BE2C (cell line): ENCODE measurements at regions not wholly inside any gene's neighbourhood (a gene's known extent, or its start where the extent isn't known, plus 50 kb on each side); places are given as distances from the start of the nearest gene placed in this dataset.

Experiments used
- DNase-seq: peaks from one replicate; pipeline ENCODE4 v3.0.0-alpha.2; 2020
- H3K27me3 ChIP-seq: fragments of 250-450 bp; sonication (Bioruptor Pico); 2 replicates; pipeline ENCODE4 v1.5.1; 2020; ENCODE audit warnings: mild to moderate bottlenecking
- H3K36me3 ChIP-seq: fragments of 250-450 bp; sonication (Bioruptor Pico); 2 replicates; pipeline ENCODE4 v1.5.1; 2020; ENCODE audit warnings: mild to moderate bottlenecking
- H3K4me1 ChIP-seq: fragments of 250-450 bp; sonication (Bioruptor Pico); 2 replicates; pipeline ENCODE4 v1.5.1; 2020
- H3K4me3 ChIP-seq: 2 replicates; pipeline ENCODE4 v1.5.1; 2011; ENCODE audit warnings: low read depth, low read length
- H3K9me3 ChIP-seq: fragments of 250-450 bp; sonication (Bioruptor Pico); 2 replicates; pipeline ENCODE4 v1.5.1; 2020
- TF ChIP-seq, protein P1 (sequence below): IDR thresholded peaks from 2 replicates; pipeline ENCODE4 v1.5.1; 2012; ENCODE audit warnings: mild to moderate bottlenecking, low read depth, low read length

DNA sequence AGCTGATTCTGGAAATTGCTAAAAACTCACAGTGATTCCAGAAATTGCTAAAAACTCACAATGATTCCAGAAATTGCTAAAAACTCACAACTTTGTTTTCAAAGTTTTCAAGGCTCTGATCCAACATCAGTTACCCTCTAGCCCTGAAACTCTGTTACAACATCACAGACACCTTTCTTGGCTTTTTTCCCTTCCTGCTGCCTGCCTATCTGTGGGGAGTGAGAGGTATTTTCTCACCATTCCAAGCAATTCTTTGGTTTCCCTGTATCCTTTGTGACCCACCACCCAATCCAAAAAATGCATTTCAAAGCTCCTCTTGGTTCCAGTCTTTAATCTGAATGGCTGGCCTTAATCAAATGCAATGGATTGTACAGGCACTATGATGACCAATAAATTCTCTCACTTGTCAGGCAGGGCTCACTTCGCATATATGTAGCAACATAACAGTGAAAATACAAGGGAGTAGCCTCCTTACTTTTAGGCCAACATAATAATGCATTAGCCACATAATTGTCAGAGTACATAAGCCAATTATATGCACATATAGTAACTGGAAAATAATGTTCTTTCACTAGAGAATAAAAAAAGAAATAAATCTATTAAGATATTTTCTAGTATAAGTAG lies 1139.0 kb downstream of the ROBO2 start:
- H3K27me3 ChIP-seq = no peaks in the 10 kb centered on the region
- no peak overlapping the region for H3K4me3 ChIP-seq
- H3K9me3 ChIP-seq = no peaks in the 10 kb centered on the region
- H3K4me1 ChIP-seq = no peaks in the 10 kb centered on the region
- TF ChIP-seq, protein P1, sequence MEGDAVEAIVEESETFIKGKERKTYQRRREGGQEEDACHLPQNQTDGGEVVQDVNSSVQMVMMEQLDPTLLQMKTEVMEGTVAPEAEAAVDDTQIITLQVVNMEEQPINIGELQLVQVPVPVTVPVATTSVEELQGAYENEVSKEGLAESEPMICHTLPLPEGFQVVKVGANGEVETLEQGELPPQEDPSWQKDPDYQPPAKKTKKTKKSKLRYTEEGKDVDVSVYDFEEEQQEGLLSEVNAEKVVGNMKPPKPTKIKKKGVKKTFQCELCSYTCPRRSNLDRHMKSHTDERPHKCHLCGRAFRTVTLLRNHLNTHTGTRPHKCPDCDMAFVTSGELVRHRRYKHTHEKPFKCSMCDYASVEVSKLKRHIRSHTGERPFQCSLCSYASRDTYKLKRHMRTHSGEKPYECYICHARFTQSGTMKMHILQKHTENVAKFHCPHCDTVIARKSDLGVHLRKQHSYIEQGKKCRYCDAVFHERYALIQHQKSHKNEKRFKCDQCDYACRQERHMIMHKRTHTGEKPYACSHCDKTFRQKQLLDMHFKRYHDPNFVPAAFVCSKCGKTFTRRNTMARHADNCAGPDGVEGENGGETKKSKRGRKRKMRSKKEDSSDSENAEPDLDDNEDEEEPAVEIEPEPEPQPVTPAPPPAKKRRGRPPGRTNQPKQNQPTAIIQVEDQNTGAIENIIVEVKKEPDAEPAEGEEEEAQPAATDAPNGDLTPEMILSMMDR = no peak
- H3K36me3 ChIP-seq = no peaks in the 10 kb centered on the region
- DNase-seq = no peak

DNA sequence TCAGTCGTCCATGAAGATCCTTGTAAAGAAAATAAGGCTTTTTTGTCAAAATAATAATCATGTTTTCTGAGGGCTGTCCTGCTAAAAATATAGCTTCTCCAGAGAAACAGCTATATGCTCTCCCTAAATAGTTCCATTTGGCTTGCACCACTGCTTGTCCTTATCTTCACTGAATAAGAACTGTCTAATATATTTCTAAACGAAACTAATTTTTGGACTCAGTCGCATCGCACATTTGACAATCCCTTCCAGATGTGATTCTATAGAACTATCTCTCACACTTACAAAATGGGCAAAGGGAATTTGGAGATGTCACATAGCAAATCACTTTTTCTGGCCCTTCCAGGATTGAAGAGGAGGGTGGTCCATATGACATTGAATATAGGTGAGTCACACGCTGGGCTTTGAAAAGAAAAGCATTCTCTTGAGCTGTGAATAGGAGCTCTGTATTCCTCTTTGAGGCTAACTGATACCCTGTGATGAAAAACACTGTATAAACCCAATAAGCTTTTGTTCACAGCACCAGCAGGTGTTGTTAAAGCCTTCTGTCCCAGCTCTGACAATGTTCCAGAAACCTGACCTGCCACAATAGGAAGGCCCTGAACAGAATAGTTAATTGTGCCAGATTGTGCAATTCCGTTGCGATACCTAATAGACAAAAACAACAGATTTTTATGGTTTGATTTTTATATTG lies 1144.2 kb downstream of the ROBO2 start:
- Histone ChIP-seq H3K36me3 (no peaks in the 10 kb centered on the region), H3K4me1 (peaks cover 3% of the 10 kb centered on the region), H3K9me3 (no peaks in the 10 kb centered on the region), H3K27me3 (no peaks in the 10 kb centered on the region), H3K4me3 (no peak overlapping the region)
- DNase-seq = no peak
- TF ChIP-seq, protein P1 = no peak

DNA sequence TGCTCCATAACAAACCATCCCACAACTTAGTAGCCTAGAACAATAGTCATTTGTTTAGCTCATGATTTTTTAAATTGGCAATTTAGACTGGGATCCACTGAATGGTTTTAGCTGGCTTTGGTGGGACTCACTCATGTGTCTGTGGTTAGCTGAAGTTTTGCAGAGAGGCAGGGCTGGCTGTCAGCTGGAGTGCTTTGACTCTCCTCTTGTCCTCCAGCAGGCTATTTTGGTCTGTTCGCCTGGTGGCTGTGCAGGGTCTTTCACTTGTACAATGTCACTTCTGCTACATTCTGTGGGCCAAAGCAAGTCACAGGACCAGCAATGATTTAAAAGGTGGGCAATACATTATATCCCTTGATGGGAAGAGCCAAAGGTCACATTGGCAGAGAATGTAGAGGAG lies 1146.5 kb downstream of the ROBO2 start:
- Histone ChIP-seq H3K27me3 (no peaks in the 10 kb centered on the region), H3K4me1 (peaks cover 3% of the 10 kb centered on the region), H3K9me3 (no peaks in the 10 kb centered on the region), H3K4me3 (no peak overlapping the region), H3K36me3 (no peaks in the 10 kb centered on the region)
- TF ChIP-seq, protein P1 = no peak; the same call in 1 of the 2 replicates
- DNase-seq = no peak

DNA sequence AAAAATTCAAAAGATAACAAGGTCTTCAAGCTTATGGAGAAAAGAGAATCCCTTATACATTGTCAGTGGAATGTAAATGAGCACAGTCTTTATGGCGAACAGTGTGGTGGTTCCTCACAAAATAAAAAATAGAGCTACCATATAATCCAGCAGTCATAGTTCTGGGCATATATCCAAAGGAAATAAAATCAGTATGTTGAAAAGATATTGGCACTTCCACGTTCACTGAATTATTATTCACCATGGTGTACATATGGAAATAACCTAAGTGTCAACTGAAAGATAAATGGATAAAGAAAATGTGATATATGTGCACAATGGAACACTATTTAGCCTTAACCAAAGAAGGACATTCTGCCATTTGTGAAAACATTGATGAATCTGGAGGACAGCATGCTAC lies 1161.2 kb downstream of the ROBO2 start:
- DNase-seq = no peak
- H3K4me3 ChIP-seq = no peak overlapping the region
- H3K27me3 ChIP-seq = no peaks in the 10 kb centered on the region
- no peaks in the 10 kb centered on the region; the same call in 1 of the 2 replicates for H3K4me1 ChIP-seq
- H3K36me3 ChIP-seq = no peaks in the 10 kb centered on the region
- TF ChIP-seq, protein P1 = no peak
- H3K9me3 ChIP-seq = no peaks in the 10 kb centered on the region

DNA sequence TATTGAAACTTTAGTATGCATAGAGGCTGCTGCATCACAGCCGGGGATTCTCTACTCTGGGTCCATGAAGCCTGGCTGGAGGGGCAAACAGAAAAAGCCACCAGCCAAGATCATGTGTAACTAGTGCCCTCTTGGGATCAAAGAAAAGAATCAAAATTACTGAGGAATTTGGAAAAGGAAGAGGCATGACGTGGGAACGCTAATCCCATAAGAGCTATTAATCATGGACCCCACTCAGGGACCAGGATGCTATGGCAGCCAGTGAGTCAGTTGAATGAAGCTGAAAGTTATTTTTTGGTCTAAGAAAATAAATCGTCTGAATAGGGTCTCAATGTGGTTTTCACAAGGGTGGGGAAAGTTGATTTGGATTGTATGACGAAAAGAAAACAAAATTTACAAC lies 1165.1 kb downstream of the ROBO2 start:
- Histone ChIP-seq H3K9me3 (no peaks in the 10 kb centered on the region), H3K4me1 (no peaks in the 10 kb centered on the region; the same call in 1 of the 2 replicates), H3K27me3 (no peaks in the 10 kb centered on the region), H3K4me3 (peak overlapping the region; percentile 23), H3K36me3 (no peaks in the 10 kb centered on the region)
- TF ChIP-seq, protein P1 = peak; percentile 48
- peak; percentile 39 for DNase-seq

DNA sequence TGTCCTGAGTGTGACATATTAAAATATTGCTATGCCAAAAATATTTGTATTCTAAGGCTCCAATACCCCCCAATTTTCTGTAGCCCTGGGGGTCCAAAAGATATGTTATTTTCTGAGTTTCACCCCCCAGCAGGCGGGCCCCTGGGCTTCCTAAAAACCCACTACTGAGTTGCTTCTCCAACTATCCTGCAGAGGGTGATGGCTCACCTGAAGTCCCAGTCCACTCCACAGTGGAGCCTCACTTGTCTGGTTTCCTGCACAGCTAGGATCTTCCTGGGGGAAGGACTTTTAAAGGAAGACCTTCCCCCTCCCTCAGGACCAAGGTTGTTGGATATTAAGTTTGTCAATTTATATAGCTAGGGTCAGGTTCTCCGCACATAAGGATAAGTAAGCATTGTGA lies 1181.4 kb downstream of the ROBO2 start:
- Histone ChIP-seq H3K4me3 (no peak overlapping the region), H3K9me3 (no peaks in the 10 kb centered on the region), H3K27me3 (no peaks in the 10 kb centered on the region), H3K4me1 (no peaks in the 10 kb centered on the region), H3K36me3 (no peaks in the 10 kb centered on the region)
- no peak for DNase-seq
- TF ChIP-seq, protein P1 = peak; percentile 39
